Spleen (tissue), 11 donors: ENCODE measurements at regions not wholly inside any gene's neighbourhood (a gene's known extent, or its start where the extent isn't known, plus 50 kb on each side); places are given as distances from the start of the nearest gene placed in this dataset.

ENCODE experiments used
- DNase-seq: peaks from one replicate; pipeline ENCODE4 v3.0.0-alpha.2; 2020
- H3K27ac ChIP-seq, 8 donors: fragments of 200-600 bp; sonication (generic) in 7 of 8; 1 replicate in 4 of 8; 2 replicates in 4 of 8; pipeline versions ENCODE4 v1.5.0 to v1.8.0; 2016 to 2021; ENCODE audit warnings: inconsistent platforms in 4 of 8, mild to moderate bottlenecking in 4 of 8, moderate library complexity in 1 of 8
- H3K27me3 ChIP-seq, 7 donors: fragments of 200-600 bp; sonication (generic) in 6 of 7; replicated peaks in 1 of 7; 1 replicate in 4 of 7; 2 replicates in 3 of 7; pipeline versions ENCODE4 v1.5.0 to v1.8.0; 2016 to 2021; ENCODE audit warnings: inconsistent platforms in 3 of 7, mild to moderate bottlenecking in 1 of 7
- H3K36me3 ChIP-seq, 6 donors: fragments of 200-600 bp; sonication (generic) in 5 of 6; 1 replicate in 4 of 6; 2 replicates in 2 of 6; pipeline versions ENCODE4 v1.5.0 to v1.8.0; 2016 to 2021; ENCODE audit warnings: inconsistent platforms in 2 of 6
- H3K4me1 ChIP-seq, 6 donors: fragments of 200-600 bp; sonication (generic) in 5 of 6; 1 replicate in 3 of 6; 2 replicates in 3 of 6; pipeline versions ENCODE4 v1.5.0 to v1.8.0; 2016 to 2021; ENCODE audit warnings: inconsistent platforms in 3 of 6
- H3K4me3 ChIP-seq, 8 donors: fragments of 200-600 bp; sonication (generic) in 7 of 8; 1 replicate in 4 of 8; 2 replicates in 4 of 8; pipeline versions ENCODE4 v1.5.0 to v1.8.0; 2016 to 2021; ENCODE audit warnings: inconsistent platforms in 4 of 8, mild to moderate bottlenecking in 4 of 8, moderate library complexity in 2 of 8
- H3K9me3 ChIP-seq, 8 donors: fragments of 200-600 bp; sonication (generic) in 7 of 8; 1 replicate in 4 of 8; 2 replicates in 4 of 8; pipeline versions ENCODE4 v1.5.0 to v1.8.0; 2016 to 2021; ENCODE audit warnings: inconsistent platforms in 4 of 8
- POLR2A ChIP-seq, 3 donors: fragments of 450-650 bp; IDR thresholded peaks; one replicate each; pipeline ENCODE4 v1.5.1; 2017; ENCODE audit warnings: antibody characterized with exemption in 3 of 3, mild to moderate bottlenecking in 1 of 3
- POLR2AphosphoS5 ChIP-seq, 3 donors: sonication (generic); formaldehyde crosslinking; IDR thresholded peaks; one replicate each; pipeline ENCODE4 v1.5.1; 2017; ENCODE audit warnings: antibody characterized with exemption in 3 of 3
- WGBS, 5 donors: extraction: QIAGEN DNeasy Blood & Tissue Kit in 3 of 5; methylation state at CpG; one replicate each; pipeline versions ENCODE4 v1.1.5 to v1.1.7; 2013 to 2018; 5-methylcytosine and 5-hydroxymethylcytosine counted together
- intact Hi-C: fragments of 100-400 bp; cut with DNase I; formaldehyde crosslinking; loops from one replicate; pipeline ENCODE4 v1.15.0; 2023; ENCODE audit warnings: low total_unique reads
- TF ChIP-seq, protein P1 (sequence below), 11 experiments: fragments of 200-600 bp in 7 of 11; fragments of 450-650 bp in 4 of 11; sonication (generic) in 4 of 11; IDR thresholded peaks in 8 of 11; conservative IDR thresholded peaks in 3 of 11; 1 replicate in 7 of 11; 2 replicates in 4 of 11; pipeline versions ENCODE4 v1.4.0 to v1.8.0; 2016 to 2021; ENCODE audit warnings: antibody characterized with exemption in 11 of 11, inconsistent platforms in 4 of 11, mild to moderate bottlenecking in 1 of 11
- donor health status: healthy with polysubstance abuse.
- donor health status: DM: no; HTN: no; CAD: no; lungs with moderate emphysema.
- donor health status: DM: no; HTN: no; CAD: no.
- donor health status: Bipolar disorder and iron deficiency.
- donor health status: healthy.
- donor health status: DM: no; HTN: no; CAD: no.
- donor health status: DM: yes; HTN: yes; CAD: no.

DNA sequence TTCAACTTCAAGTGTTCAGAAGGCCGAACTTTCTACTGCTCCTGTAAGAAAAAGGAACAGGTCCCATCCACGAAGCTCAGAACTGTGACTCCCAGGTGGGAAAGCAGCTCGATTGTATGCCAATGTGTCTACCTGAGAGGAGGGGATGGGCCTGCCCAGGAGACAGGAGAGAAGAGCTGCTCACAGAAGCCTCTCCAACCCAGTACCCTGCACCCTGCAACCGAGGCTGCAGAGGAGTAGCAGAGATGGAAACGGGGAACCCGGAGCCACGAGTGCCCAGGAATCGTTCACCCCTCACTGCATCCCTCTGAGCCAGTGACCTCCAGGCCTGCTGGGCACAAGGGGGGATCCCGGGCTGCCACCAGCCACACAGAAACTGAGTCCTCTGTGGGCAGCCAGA is 86.5 kb upstream of the PRR23E start:
- H3K36me3 ChIP-seq = no peaks in the 10 kb centered on the region
- intact Hi-C loops = no loop called here
- TF ChIP-seq, protein P1, sequence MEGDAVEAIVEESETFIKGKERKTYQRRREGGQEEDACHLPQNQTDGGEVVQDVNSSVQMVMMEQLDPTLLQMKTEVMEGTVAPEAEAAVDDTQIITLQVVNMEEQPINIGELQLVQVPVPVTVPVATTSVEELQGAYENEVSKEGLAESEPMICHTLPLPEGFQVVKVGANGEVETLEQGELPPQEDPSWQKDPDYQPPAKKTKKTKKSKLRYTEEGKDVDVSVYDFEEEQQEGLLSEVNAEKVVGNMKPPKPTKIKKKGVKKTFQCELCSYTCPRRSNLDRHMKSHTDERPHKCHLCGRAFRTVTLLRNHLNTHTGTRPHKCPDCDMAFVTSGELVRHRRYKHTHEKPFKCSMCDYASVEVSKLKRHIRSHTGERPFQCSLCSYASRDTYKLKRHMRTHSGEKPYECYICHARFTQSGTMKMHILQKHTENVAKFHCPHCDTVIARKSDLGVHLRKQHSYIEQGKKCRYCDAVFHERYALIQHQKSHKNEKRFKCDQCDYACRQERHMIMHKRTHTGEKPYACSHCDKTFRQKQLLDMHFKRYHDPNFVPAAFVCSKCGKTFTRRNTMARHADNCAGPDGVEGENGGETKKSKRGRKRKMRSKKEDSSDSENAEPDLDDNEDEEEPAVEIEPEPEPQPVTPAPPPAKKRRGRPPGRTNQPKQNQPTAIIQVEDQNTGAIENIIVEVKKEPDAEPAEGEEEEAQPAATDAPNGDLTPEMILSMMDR (IDR thresholded peaks at IDR 0.05 in 8 of 11, conservative IDR thresholded peaks at IDR 0.05 in 3 of 11) = no peak
- TF ChIP-seq POLR2AphosphoS5 (IDR thresholded peaks at IDR 0.05) (no peak), POLR2A (IDR thresholded peaks at IDR 0.05) (no peak)
- H3K27ac ChIP-seq = no peak overlapping the region
- peaks cover 0 to 3% (median 0%) of the 10 kb centered on the region in 7 donors for H3K27me3 ChIP-seq
- H3K9me3 ChIP-seq = peaks cover 0 to 7% (median 5%) of the 10 kb centered on the region in 8 donors
- 74 to 85% (median 81%) methylated on average over 3 to 9 of the region's 9 CpGs for WGBS, 5 donors
- H3K4me1 ChIP-seq = no peaks in the 10 kb centered on the region
- H3K4me3 ChIP-seq = no peak overlapping the region
- no peak for DNase-seq

DNA sequence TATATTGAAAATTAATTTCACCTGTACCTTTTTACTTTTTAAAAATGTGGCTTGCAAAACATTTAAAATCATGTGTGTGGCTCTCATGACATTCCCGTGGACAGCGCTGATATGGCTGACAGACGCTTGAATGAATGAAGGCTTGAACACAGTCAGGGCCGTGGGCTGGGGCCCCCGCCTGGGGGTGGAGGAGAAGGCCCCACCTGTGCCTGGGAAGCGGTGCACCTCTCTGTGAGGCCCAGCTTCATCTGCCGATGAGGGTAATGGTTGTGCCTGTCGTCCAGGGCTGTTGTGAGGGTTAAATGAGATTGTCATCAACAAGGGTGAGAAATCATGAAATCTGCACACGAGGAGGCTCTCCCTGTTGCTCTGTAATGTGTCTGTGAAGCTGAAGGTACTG is 85.9 kb upstream of the PRR23E start:
- no peaks in the 10 kb centered on the region for H3K36me3 ChIP-seq
- no peaks in the 10 kb centered on the region for H3K4me1 ChIP-seq
- no peak overlapping the region for H3K4me3 ChIP-seq
- no peak for DNase-seq
- H3K27me3 ChIP-seq = no peaks in the 10 kb centered on the region
- 77 to 90% (median 83%) methylated on average over 9 of the region's 9 CpGs for WGBS, 5 donors
- no peak overlapping the region for H3K27ac ChIP-seq
- intact Hi-C loops = no loop called here
- TF ChIP-seq, protein P1 (IDR thresholded peaks at IDR 0.05 in 8 of 11, conservative IDR thresholded peaks at IDR 0.05 in 3 of 11) = no peak
- no peak for TF ChIP-seq POLR2AphosphoS5 (IDR thresholded peaks at IDR 0.05)
- no peak for TF ChIP-seq POLR2A (IDR thresholded peaks at IDR 0.05)
- H3K9me3 ChIP-seq = peaks cover 2 to 13% (median 11%) of the 10 kb centered on the region in 8 donors

- DNase-seq = no peak
- WGBS, 5 donors = 80 to 92% (median 88%) methylated on average over 9 to 10 of the region's 10 CpGs
Measured at GRCh38 chr3:127107491-127108375, 85.2 kb upstream of the PRR23E start.

GRCh38 chr3:127108796-127109195 is 84.1 kb upstream of the PRR23E start:
- TF ChIP-seq POLR2A (IDR thresholded peaks at IDR 0.05) (no peak), POLR2AphosphoS5 (IDR thresholded peaks at IDR 0.05) (no peak)
- TF ChIP-seq, protein P1 (IDR thresholded peaks at IDR 0.05 in 8 of 11, conservative IDR thresholded peaks at IDR 0.05 in 3 of 11) = no peak
- no peak for DNase-seq
- Histone ChIP-seq H3K4me3 (no peak overlapping the region), H3K36me3 (no peaks in the 10 kb centered on the region), H3K27me3 (no peaks in the 10 kb centered on the region), H3K27ac (no peak overlapping the region), H3K9me3 (peaks cover 2 to 29% (median 28%) of the 10 kb centered on the region in 8 donors), H3K4me1 (no peaks in the 10 kb centered on the region)
- intact Hi-C loops = no loop called here
- WGBS, 5 donors = 84 to 100% (median 100%) methylated on average over 1 of the region's 1 CpG

More at GRCh38 chr3:127107491-127108375, 85.2 kb upstream of the PRR23E start:
- TF ChIP-seq POLR2AphosphoS5 (IDR thresholded peaks at IDR 0.05) (no peak), POLR2A (IDR thresholded peaks at IDR 0.05) (no peak)
- TF ChIP-seq, protein P1 (IDR thresholded peaks at IDR 0.05 in 8 of 11, conservative IDR thresholded peaks at IDR 0.05 in 3 of 11) = no peak
- Histone ChIP-seq H3K4me1 (no peaks in the 10 kb centered on the region), H3K27ac (no peak overlapping the region), H3K27me3 (no peaks in the 10 kb centered on the region), H3K4me3 (no peak overlapping the region), H3K36me3 (no peaks in the 10 kb centered on the region), H3K9me3 (peaks cover 2 to 20% (median 18%) of the 10 kb centered on the region in 8 donors)
- intact Hi-C loops = no loop called here
